ENCODE measurements at regions not wholly inside any gene's neighbourhood (a gene's known extent, or its start where the extent isn't known, plus 50 kb on each side); places are given as distances from the start of the nearest gene placed in this dataset.

DNA sequence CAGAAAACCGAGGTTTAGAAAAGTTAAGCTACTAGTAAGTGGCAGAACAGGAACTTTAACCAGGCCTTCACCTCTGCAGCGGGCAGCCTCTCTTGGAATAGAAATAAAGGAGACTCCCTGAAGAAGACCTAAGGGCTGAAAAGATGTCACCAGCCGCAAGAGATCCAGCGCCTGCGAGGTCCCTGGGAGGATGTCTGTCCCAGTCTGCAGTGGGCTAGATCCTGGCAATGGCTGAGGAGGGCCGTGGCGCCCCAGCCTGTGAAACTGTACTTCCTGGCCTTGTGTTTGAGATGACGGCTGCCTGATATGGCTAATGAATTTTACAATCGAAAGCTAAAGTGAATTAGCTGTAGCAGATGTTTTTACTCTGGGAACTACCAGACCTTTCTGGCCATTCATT, 300.6 kb upstream of the SALL3 start:
- TF ChIP-seq CTCF (optimal IDR thresholded peaks at IDR 0.05 in 1 of 3, IDR thresholded peaks at IDR 0.05 in 1 of 3, conservative IDR thresholded peaks at IDR 0.05 in 1 of 3; ENCODE audit: extremely low read depth in 1 of 3, insufficient read depth in 2 of 3, low read length in 3 of 3) (no peak), EZH2 (IDR thresholded peaks at IDR 0.05; ENCODE audit: low read length) (no peak)

Data from keratinocyte (primary cell).